NT2/D1 (cell line): ENCODE measurements at regions not wholly inside any gene's neighbourhood (a gene's known extent, or its start where the extent isn't known, plus 50 kb on each side); places are given as distances from the start of the nearest gene placed in this dataset.

Experiments
- SUZ12 ChIP-seq: IDR thresholded peaks from 2 replicates; pipeline ENCODE4 v1.6.1; 2011; ENCODE audit not compliant: insufficient read length, insufficient read depth; ENCODE audit errors: extremely low read depth
- YY1 ChIP-seq: IDR thresholded peaks from 2 replicates; pipeline ENCODE4 v1.6.1; 2011; ENCODE audit not compliant: insufficient read length, insufficient read depth
- ZNF274 ChIP-seq: IDR thresholded peaks from 2 replicates; pipeline ENCODE4 v1.6.1; 2011; ENCODE audit warnings: mild to moderate bottlenecking, low read depth, low read length

- TF ChIP-seq YY1 (no peak), SUZ12 (no peak), ZNF274 (no peak)
These were observed 129.0 kb upstream of the AGR3 start for GRCh38 chr7:17010637-17011300.
